Liver (tissue), 3 donors: ENCODE measurements at regions not wholly inside any gene's neighbourhood (a gene's known extent, or its start where the extent isn't known, plus 50 kb on each side); places are given as distances from the start of the nearest gene placed in this dataset.

Experiments
- CTCF ChIP-seq: fragments of 150-350 bp; IDR thresholded peaks from 2 replicates; pipeline ENCODE4 v1.5.1; 2017; ENCODE audit warnings: improper control_type of control experiment, low read depth, low read length; ENCODE audit not compliant: missing input control
- GABPA ChIP-seq, 2 donors: IDR thresholded peaks in 1 of 2; conservative IDR thresholded peaks in 1 of 2; 2 replicates each; pipeline ENCODE4 v1.6.1; 2016; ENCODE audit warnings: antibody characterized with exemption in 2 of 2, mild to moderate bottlenecking in 1 of 2, moderate library complexity in 1 of 2
- HNF4G ChIP-seq: IDR thresholded peaks from 2 replicates; pipeline ENCODE4 v1.6.1; 2016; ENCODE audit warnings: antibody characterized with exemption
- JUND ChIP-seq, 2 donors: IDR thresholded peaks; 2 replicates each; pipeline ENCODE4 v1.6.1; 2016; ENCODE audit warnings: antibody characterized with exemption in 2 of 2
- RAD21 ChIP-seq, 2 donors: IDR thresholded peaks; 2 replicates each; pipeline ENCODE4 v1.6.1; 2016; ENCODE audit warnings: antibody characterized with exemption in 2 of 2, mild to moderate bottlenecking in 2 of 2
- SP1 ChIP-seq: IDR thresholded peaks from 2 replicates; pipeline ENCODE4 v1.6.1; 2018; ENCODE audit warnings: antibody characterized with exemption, mild to moderate bottlenecking
- donor health status: healthy.
- donor health status: healthy.

GRCh38 chr1:98461873-98462385 lies 199.6 kb upstream of the SNX7 start:
- TF ChIP-seq CTCF = no peak
- no peak for TF ChIP-seq GABPA (IDR thresholded peaks at IDR 0.05 in 1 of 2, conservative IDR thresholded peaks at IDR 0.05 in 1 of 2)
- no peak for TF ChIP-seq JUND (IDR thresholded peaks at IDR 0.05)
- no peak for TF ChIP-seq HNF4G
- TF ChIP-seq RAD21 (IDR thresholded peaks at IDR 0.05) = no peak
- no peak for TF ChIP-seq SP1
